Fibroblast of lung (primary cell): ENCODE measurements at regions not wholly inside any gene's neighbourhood (a gene's known extent, or its start where the extent isn't known, plus 50 kb on each side); places are given as distances from the start of the nearest gene placed in this dataset.

Source experiments
- DNase-seq, 2 donors: peaks; one replicate each; pipeline versions ENCODE4 v3.0.0 to v3.0.0-alpha.2; 2010; ENCODE audit warnings: low read depth in 2 of 2
- H2AFZ ChIP-seq: 2 replicates; pipeline ENCODE4 v1.5.1; 2012; ENCODE audit warnings: low read length, control low read depth, inconsistent platforms
- H3K27ac ChIP-seq: 2 replicates; pipeline ENCODE4 v1.5.1; 2011; ENCODE audit warnings: low read length, control low read depth; ENCODE audit not compliant: insufficient read depth
- H3K27me3 ChIP-seq: 2 replicates; pipeline ENCODE4 v1.5.1; 2011; ENCODE audit warnings: mild to moderate bottlenecking, low read length; ENCODE audit not compliant: control insufficient read depth, insufficient read depth
- H3K36me3 ChIP-seq: 2 replicates; pipeline ENCODE4 v1.5.1; 2011; ENCODE audit warnings: low read length; ENCODE audit not compliant: control insufficient read depth, insufficient read depth
- H3K4me1 ChIP-seq: 2 replicates; pipeline ENCODE4 v1.5.1; 2011; ENCODE audit warnings: low read length; ENCODE audit not compliant: control insufficient read depth, insufficient read depth; ENCODE audit errors: extremely low read depth
- H3K4me2 ChIP-seq: 2 replicates; pipeline ENCODE4 v1.5.1; 2011; ENCODE audit warnings: low read length, control low read depth; ENCODE audit not compliant: insufficient read depth; ENCODE audit errors: extremely low read depth
- H3K4me3 ChIP-seq, 4 experiments: fragments of 200-600 bp in 1 of 4; sonication (generic) in 1 of 4; replicated peaks in 1 of 4; 2 replicates each; pipeline ENCODE4 v1.5.1; 2011 to 2016; ENCODE audit warnings: low read length in 4 of 4, low read depth in 3 of 4, mild to moderate bottlenecking in 3 of 4, control low read depth in 2 of 4, inconsistent platforms in 1 of 4, mixed read lengths in 1 of 4; ENCODE audit not compliant: insufficient read depth in 1 of 4; ENCODE audit errors: control extremely low read depth in 1 of 4
- H3K79me2 ChIP-seq: 2 replicates; pipeline ENCODE4 v1.5.1; 2012; ENCODE audit warnings: mild to moderate bottlenecking, low read length, inconsistent platforms; ENCODE audit not compliant: control insufficient read depth, insufficient read depth
- H3K9ac ChIP-seq: 2 replicates; pipeline ENCODE4 v1.5.1; 2011; ENCODE audit warnings: mild to moderate bottlenecking, low read length, control low read depth; ENCODE audit not compliant: insufficient read depth
- H3K9me3 ChIP-seq: 2 replicates; pipeline ENCODE4 v1.5.1; 2012; ENCODE audit warnings: low read depth, low read length; ENCODE audit not compliant: control insufficient read depth, insufficient read depth
- H4K20me1 ChIP-seq: 2 replicates; pipeline ENCODE4 v1.5.1; 2011; ENCODE audit warnings: low read length; ENCODE audit not compliant: control insufficient read depth, insufficient read depth; ENCODE audit errors: extremely low read depth
- EZH2 ChIP-seq: IDR thresholded peaks from 2 replicates; pipeline ENCODE4 v1.5.1; 2012; ENCODE audit warnings: low read length, control low read depth, mild to moderate bottlenecking; ENCODE audit errors: missing control alignments
- TF ChIP-seq, protein P1 (sequence below), 2 donors: IDR thresholded peaks in 1 of 2; conservative IDR thresholded peaks in 1 of 2; 1 replicate in 1 of 2; 2 replicates in 1 of 2; pipeline ENCODE4 v1.5.1; 2011 to 2012; ENCODE audit warnings: low read length in 2 of 2, control low read depth in 1 of 2, inconsistent platforms in 1 of 2, low read depth in 1 of 2, mild to moderate bottlenecking in 1 of 2

DNA sequence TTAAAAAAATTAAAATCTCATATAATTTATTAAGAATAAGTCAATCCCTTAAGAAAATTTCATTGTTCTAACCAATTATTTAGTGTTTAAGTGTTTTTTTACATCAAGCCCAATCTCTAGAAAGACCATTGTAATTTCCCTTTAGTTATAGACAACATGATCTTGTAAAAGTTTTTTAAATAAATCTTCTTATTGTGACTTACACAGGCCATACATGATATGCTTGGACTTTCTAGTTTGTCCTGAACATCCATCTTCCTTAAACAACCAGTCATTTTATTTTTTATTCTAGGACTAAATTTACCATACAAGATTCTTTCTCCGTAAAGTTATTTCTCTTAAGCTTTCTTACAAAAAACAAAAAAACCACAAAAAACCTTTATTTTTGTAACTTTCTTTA is 126.5 kb upstream of the MAST4 start:
- TF ChIP-seq, protein P1, sequence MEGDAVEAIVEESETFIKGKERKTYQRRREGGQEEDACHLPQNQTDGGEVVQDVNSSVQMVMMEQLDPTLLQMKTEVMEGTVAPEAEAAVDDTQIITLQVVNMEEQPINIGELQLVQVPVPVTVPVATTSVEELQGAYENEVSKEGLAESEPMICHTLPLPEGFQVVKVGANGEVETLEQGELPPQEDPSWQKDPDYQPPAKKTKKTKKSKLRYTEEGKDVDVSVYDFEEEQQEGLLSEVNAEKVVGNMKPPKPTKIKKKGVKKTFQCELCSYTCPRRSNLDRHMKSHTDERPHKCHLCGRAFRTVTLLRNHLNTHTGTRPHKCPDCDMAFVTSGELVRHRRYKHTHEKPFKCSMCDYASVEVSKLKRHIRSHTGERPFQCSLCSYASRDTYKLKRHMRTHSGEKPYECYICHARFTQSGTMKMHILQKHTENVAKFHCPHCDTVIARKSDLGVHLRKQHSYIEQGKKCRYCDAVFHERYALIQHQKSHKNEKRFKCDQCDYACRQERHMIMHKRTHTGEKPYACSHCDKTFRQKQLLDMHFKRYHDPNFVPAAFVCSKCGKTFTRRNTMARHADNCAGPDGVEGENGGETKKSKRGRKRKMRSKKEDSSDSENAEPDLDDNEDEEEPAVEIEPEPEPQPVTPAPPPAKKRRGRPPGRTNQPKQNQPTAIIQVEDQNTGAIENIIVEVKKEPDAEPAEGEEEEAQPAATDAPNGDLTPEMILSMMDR (conservative IDR thresholded peaks at IDR 0.05 in 1 of 2, IDR thresholded peaks at IDR 0.05 in 1 of 2; ENCODE audit: low read depth in 1 of 2, low read length in 2 of 2) = no peak
- no peak for TF ChIP-seq EZH2
- Histone ChIP-seq H3K4me1 (no peaks in the 10 kb centered on the region), H3K27me3 (no peaks in the 10 kb centered on the region), H3K4me3 (no peak overlapping the region), H3K79me2 (no peaks in the 10 kb centered on the region), H3K9me3 (no peaks in the 10 kb centered on the region), H3K9ac (no peak overlapping the region), H4K20me1 (no peaks in the 10 kb centered on the region), H3K27ac (no peak overlapping the region), H3K4me2 (no peak overlapping the region), H3K36me3 (no peaks in the 10 kb centered on the region), H2AFZ (no peak overlapping the region)
- no peak for DNase-seq

- Histone ChIP-seq H3K27me3 (no peaks in the 10 kb centered on the region), H3K79me2 (no peaks in the 10 kb centered on the region), H3K27ac (no peak overlapping the region), H3K4me1 (no peaks in the 10 kb centered on the region), H2AFZ (no peak overlapping the region), H3K4me3 (no peak overlapping the region), H4K20me1 (no peaks in the 10 kb centered on the region), H3K9ac (no peak overlapping the region), H3K9me3 (no peaks in the 10 kb centered on the region), H3K36me3 (no peaks in the 10 kb centered on the region), H3K4me2 (no peak overlapping the region)
- DNase-seq = no peak
- TF ChIP-seq EZH2 = no peak
- TF ChIP-seq, protein P1 (conservative IDR thresholded peaks at IDR 0.05 in 1 of 2, IDR thresholded peaks at IDR 0.05 in 1 of 2; ENCODE audit: low read depth in 1 of 2, low read length in 2 of 2) = no peak
Observed at GRCh38 chr5:66472010-66472409, 124.2 kb upstream of the MAST4 start.

DNA sequence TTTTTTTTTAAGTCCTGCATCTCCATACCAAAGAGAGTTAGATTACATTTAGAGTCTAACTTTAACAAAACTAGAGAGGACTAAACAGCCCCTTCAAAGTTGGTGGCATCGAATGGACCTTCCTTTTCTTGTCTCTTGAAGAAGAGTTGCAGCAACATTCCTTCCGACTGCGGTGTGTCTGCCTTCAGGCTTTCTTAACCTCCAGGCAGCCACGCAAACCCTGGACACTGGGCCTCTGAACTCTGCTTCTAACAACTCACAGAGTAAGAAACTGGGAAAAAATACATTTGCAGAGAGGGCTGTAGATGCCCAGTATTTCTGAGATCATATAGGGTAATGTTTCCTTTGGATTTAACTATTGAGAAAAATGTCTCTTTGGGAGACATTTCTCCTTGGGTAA is 120.5 kb upstream of the MAST4 start:
- DNase-seq = no peak
- Histone ChIP-seq H3K9ac (no peak overlapping the region), H3K4me3 (no peak overlapping the region), H3K79me2 (no peaks in the 10 kb centered on the region), H3K4me1 (no peaks in the 10 kb centered on the region), H3K27ac (no peak overlapping the region), H3K27me3 (no peaks in the 10 kb centered on the region), H3K36me3 (no peaks in the 10 kb centered on the region), H3K9me3 (no peaks in the 10 kb centered on the region), H2AFZ (no peak overlapping the region), H3K4me2 (no peak overlapping the region), H4K20me1 (no peaks in the 10 kb centered on the region)
- TF ChIP-seq, protein P1 (conservative IDR thresholded peaks at IDR 0.05 in 1 of 2, IDR thresholded peaks at IDR 0.05 in 1 of 2; ENCODE audit: low read depth in 1 of 2, low read length in 2 of 2) = no peak
- TF ChIP-seq EZH2 = no peak
